GM19023 (cell line): ENCODE measurements at regions not wholly inside any gene's neighbourhood (a gene's known extent, or its start where the extent isn't known, plus 50 kb on each side); places are given as distances from the start of the nearest gene placed in this dataset.

Source experiments
- ATAC-seq: cut with Tn5 transposase; IDR thresholded peaks from one replicate; pipeline ENCODE4 v1.9.1; 2021; ENCODE audit warnings: mild to moderate bottlenecking, moderate library complexity; ENCODE audit not compliant: unreplicated experiment

- no peak for ATAC-seq
Measured at GRCh38 chr3:102078854-102079808, 229.8 kb downstream of the NFKBIZ start.

DNA sequence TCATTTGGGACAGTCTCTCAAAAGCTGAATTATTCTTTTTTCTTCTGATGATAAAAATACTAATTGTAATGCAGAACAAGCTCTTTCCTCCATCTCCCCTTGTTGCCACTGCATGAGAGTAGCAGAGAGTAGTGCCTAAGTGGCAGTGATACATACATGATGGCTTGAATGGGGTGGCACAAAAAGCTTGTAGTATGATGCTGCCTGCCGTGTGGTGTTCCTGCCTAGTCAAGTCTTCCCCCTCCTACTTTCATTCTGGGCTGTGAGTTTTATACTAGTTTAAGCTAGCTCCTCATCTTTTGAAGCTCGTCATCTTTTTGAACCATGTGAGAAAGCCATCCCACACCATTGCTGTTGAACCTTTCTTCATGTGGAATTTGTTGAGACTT is 230.5 kb downstream of the NFKBIZ start:
- no peak for ATAC-seq

GRCh38 chr3:102081572-102082289 is 232.4 kb downstream of the NFKBIZ start:
- ATAC-seq: no peak

DNA sequence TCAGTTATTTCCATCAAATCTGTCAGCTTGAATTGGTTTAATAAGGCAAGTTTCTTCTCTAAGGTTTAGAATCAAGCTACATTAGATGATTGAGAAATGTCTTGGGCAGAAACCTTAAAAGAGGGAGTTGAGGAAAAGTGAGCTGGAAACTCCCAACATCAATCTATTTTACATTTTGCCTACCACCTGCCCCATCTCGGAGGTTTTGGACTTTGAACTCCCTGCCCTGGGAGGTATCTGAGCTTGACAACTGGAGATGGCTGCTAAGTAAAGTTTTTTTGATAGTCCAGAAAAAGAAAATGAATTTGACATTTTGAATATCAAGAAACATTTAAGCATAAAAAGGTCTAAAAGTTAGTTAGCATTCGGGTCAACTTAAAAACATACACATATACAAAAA is 234.2 kb downstream of the NFKBIZ start:
- ATAC-seq: no peak

DNA sequence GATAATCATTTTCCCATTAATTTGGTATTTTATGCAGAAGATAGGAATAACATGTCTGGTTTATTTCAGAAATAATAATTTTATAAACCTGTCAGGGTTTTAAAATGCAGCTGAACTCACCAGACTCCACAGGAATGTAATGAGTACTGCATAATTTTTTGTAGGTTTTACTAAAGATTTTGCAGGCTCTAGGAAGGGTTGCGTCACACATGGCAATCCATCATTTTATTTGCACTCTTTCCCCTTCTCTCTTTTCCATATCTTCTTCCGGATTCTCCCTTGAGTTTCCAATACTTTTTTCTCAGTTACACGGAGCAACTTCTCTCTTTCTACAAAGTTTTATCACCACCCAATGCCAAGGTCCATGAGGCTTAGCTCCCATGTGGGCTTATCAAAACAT is 234.7 kb downstream of the NFKBIZ start:
- no peak for ATAC-seq

DNA sequence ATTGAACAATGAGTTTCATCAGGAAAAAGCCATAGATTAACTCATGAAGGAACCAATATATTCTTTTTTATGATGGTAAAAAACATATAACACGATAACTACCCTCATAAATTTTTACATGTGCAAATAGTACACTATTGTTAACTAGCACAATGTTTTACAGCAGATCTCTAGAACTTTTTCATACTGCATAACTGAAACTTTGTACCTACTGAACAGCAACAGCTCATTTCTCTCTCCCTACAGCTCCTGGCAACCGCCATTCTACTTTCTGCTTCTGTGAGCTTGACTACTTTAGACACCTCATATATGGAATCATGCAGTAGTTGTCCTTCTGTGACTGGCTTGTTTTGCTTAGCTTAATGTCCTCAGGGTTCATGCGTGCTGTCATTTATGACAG is 235.4 kb downstream of the NFKBIZ start:
- ATAC-seq: peak; percentile 50

GRCh38 chr3:102085431-102086176 is 236.3 kb downstream of the NFKBIZ start:
- no peak for ATAC-seq

DNA sequence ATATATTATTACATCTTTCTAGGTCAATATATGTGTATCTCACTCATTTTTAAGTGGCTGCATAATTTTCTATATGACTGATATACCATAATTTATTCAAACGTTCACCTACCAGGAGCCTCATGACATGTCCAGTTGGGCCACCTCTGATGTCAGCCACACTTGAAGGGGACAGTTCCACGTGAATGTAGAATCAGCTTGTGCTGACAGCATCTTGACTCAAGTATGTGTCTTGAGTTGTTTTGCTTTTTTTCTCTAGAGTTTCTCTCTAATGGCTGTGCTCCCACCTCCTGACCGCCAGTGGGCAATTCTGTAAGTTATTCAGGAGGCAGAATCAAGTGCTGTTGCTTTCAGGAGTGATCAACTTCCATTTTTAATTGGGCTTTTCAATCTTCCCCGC is 237.9 kb downstream of the NFKBIZ start:
- no peak for ATAC-seq

GRCh38 chr3:102089239-102089638 is 239.9 kb downstream of the NFKBIZ start:
- ATAC-seq: no peak

GRCh38 chr3:102089904-102090720 is 240.8 kb downstream of the NFKBIZ start:
- no peak for ATAC-seq

GRCh38 chr3:102090721-102091045 is 241.4 kb downstream of the NFKBIZ start:
- ATAC-seq: no peak

DNA sequence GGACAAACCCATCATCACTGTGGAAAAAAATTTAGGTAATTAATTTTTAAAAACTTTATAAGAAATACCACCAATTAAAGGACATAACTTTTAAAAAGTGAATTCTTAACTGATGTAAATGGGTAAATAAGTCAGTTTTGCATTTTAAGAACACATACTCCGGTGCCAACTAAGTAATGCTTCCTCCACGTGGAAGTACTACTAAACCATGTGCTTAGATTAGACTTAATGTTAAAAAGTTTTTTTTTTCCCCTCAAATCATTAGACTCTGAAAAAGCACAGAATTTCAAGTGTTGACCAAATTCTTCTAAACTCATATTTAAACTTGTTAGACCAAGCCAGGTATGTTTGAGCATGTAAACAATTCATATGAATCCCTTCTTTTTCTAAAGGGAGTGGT is 242.0 kb downstream of the NFKBIZ start:
- ATAC-seq: no peak

- ATAC-seq: no peak
Measured at GRCh38 chr3:102092617-102093466, 243.5 kb downstream of the NFKBIZ start.

- ATAC-seq: no peak
Measured at GRCh38 chr3:102094506-102094905, 245.2 kb downstream of the NFKBIZ start.

- no peak for ATAC-seq
Measured at GRCh38 chr3:102095383-102095782, 246.1 kb downstream of the NFKBIZ start.

- no peak for ATAC-seq
Measured at GRCh38 chr3:102096066-102096465, 246.8 kb downstream of the NFKBIZ start.

DNA sequence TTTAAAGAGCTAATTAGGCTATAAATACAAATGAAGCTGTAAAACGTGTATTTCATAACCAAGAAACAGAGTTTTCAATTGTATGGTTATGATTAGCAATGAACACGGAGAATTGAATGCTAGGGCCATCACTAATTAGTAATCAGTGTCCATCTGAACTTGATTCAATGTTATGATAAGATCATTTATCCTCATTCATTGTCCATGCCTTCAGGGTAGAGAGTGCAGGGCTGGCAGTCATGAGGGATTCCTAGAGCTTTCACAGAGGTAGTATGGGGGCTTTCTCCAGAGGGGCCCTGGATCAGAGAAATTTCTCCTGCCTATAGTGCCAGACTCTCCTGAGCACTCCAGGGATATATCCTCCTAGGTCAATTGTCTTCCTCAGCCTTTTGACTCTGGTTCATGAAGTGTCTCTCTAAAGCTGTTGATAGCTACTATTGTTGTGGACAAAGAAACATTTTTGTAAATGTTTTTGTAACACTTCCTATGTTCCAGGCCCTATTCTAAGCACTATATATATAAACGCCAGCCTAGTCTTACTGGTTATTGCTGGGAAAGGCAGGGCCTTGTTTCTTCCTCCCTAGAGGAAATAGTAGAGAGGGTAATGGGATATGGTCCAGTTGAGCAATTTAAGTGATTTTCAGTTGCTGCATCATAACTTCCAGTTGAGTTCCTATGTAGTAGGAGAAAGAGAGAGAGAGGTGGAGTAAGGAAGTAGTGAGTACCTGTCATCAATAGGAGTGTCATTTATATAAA is 249.0 kb downstream of the NFKBIZ start:
- ATAC-seq: no peak

- ATAC-seq: no peak
Measured at GRCh38 chr3:102099913-102100312, 250.6 kb downstream of the NFKBIZ start.

- ATAC-seq: no peak
Measured at GRCh38 chr3:102102394-102102793, 253.1 kb downstream of the NFKBIZ start.
